Ovary (tissue), 7 donors: ENCODE measurements at regions not wholly inside any gene's neighbourhood (a gene's known extent, or its start where the extent isn't known, plus 50 kb on each side); places are given as distances from the start of the nearest gene placed in this dataset.

Source experiments
- DNase-seq, 5 donors: peaks; one replicate each; pipeline ENCODE4 v3.0.0-alpha.2; 2019 to 2020
- H3K27ac ChIP-seq, 2 donors: fragments of 200-600 bp; one replicate each; pipeline versions ENCODE4 v1.5.1 to v1.8.0; 2019 to 2022
- H3K27me3 ChIP-seq: fragments of 200-600 bp; one replicate; pipeline ENCODE4 v1.8.0; 2022
- H3K36me3 ChIP-seq: fragments of 200-600 bp; sonication (generic); one replicate; pipeline ENCODE4 v1.5.1; 2019
- H3K4me1 ChIP-seq: one replicate; pipeline ENCODE4 v1.8.1; 2013; ENCODE audit warnings: mild to moderate bottlenecking, moderate library complexity; ENCODE audit not compliant: insufficient read depth
- H3K4me3 ChIP-seq: fragments of 200-600 bp; sonication (generic); one replicate; pipeline ENCODE4 v1.5.1; 2017
- H3K9me3 ChIP-seq, 2 donors: fragments of 200-600 bp in 1 of 2; sonication (generic) in 1 of 2; one replicate each; pipeline versions ENCODE4 v1.5.1 to v1.8.1; 2013 to 2019; ENCODE audit warnings: mild to moderate bottlenecking in 1 of 2, moderate library complexity in 1 of 2
- EP300 ChIP-seq: sonication (generic); formaldehyde crosslinking; IDR thresholded peaks from one replicate; pipeline ENCODE4 v1.6.1; 2017; ENCODE audit warnings: antibody characterized with exemption
- POLR2A ChIP-seq: fragments of 450-650 bp; IDR thresholded peaks from one replicate; pipeline ENCODE4 v1.6.1; 2017; ENCODE audit warnings: antibody characterized with exemption, mild to moderate bottlenecking, moderate library complexity
- WGBS, 3 donors: extraction: QIAGEN DNeasy Blood & Tissue Kit in 1 of 3; methylation state at CpG; one replicate each; pipeline versions ENCODE4 v1.1.5 to v1.1.7; 2013 to 2017; 5-methylcytosine and 5-hydroxymethylcytosine counted together
- intact Hi-C, 4 donors: fragments of 100-400 bp; cut with DNase I; formaldehyde crosslinking; loops; one replicate each; pipeline versions ENCODE4 v1.11.0 to v1.15.1; 2022 to 2023
- TF ChIP-seq, protein P1 (sequence below), 3 donors: fragments of 450-650 bp in 2 of 3; fragments of 200-600 bp in 1 of 3; IDR thresholded peaks; one replicate each; pipeline versions ENCODE4 v1.5.1 to v1.8.0; 2016 to 2022; ENCODE audit warnings: antibody characterized with exemption in 3 of 3, mild to moderate bottlenecking in 1 of 3
- donor health status: DM: no; HTN: no; CAD: no; lungs with moderate emphysema.
- donor health status: DM: no; HTN: no; CAD: no.
- donor health status: Bipolar disorder and iron deficiency.
- donor health status: DM: no; HTN: no; CAD: no.
- donor health status: DM: yes; HTN: yes; CAD: no.

- Histone ChIP-seq H3K9me3 (no peaks in the 10 kb centered on the region), H3K27ac (no peak overlapping the region)
- WGBS, 3 donors, result 27 to 65% (median 45%) methylated on average over 1 of the region's 1 CpG
Measured at GRCh38 chr1:81708250-81708649, 92.5 kb upstream of the ADGRL2 start.

DNA sequence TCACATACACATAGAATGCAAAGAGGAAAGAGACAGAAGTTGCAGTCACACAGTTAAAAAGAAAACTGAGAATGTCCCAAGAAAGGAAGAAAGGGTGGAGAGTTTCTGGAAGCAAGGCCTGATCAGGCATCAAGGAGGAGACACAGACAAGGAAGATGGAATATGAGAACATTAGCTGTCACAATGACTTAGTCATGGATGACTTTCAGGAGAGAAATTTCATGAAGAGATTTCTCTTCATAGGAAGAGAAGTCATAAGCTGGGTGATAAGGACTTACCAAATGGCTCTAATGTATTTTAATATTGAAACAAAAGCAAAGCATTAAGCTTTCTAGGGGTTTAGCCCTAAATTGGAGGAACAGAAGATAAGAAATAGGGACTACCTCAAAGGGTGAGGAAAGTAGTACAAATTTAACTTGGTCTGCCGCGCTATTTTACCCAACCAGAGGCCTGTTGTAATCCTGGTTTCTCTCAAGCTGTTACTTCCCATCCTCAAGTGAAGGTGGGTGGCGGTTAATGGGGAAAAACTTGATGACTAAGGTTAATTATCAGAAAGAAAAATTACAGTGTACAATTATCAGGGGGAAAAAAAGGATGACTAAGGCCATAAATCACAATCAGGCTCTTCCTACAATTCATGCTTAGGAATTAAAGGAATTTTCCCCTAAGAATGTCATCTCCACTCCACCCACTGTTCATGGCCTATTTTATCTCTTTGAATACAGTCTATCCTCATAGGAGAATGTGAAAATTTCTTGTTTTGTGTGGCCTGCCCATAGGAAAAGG, 93.9 kb upstream of the ADGRL2 start:
- TF ChIP-seq POLR2A (no peak), EP300 (no peak)
- TF ChIP-seq, protein P1, sequence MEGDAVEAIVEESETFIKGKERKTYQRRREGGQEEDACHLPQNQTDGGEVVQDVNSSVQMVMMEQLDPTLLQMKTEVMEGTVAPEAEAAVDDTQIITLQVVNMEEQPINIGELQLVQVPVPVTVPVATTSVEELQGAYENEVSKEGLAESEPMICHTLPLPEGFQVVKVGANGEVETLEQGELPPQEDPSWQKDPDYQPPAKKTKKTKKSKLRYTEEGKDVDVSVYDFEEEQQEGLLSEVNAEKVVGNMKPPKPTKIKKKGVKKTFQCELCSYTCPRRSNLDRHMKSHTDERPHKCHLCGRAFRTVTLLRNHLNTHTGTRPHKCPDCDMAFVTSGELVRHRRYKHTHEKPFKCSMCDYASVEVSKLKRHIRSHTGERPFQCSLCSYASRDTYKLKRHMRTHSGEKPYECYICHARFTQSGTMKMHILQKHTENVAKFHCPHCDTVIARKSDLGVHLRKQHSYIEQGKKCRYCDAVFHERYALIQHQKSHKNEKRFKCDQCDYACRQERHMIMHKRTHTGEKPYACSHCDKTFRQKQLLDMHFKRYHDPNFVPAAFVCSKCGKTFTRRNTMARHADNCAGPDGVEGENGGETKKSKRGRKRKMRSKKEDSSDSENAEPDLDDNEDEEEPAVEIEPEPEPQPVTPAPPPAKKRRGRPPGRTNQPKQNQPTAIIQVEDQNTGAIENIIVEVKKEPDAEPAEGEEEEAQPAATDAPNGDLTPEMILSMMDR (IDR thresholded peaks at IDR 0.05), result no peak
- 63 to 80% (median 64%) methylated on average over 3 of the region's 3 CpGs for WGBS, 3 donors
- no peaks in the 10 kb centered on the region for H3K36me3 ChIP-seq
- intact Hi-C loops, result no loop called here
- H3K27me3 ChIP-seq, result no peaks in the 10 kb centered on the region
- no peak overlapping the region for H3K4me3 ChIP-seq
- no peaks in the 10 kb centered on the region for H3K9me3 ChIP-seq
- no peaks in the 10 kb centered on the region for H3K4me1 ChIP-seq
- no peak overlapping the region for H3K27ac ChIP-seq
- DNase-seq, result no peak

More at GRCh38 chr1:81708250-81708649, 92.5 kb upstream of the ADGRL2 start:
- Histone ChIP-seq H3K27me3 (no peaks in the 10 kb centered on the region), H3K4me3 (no peak overlapping the region), H3K4me1 (no peaks in the 10 kb centered on the region), H3K36me3 (no peaks in the 10 kb centered on the region)
- no peak for DNase-seq
- intact Hi-C loops, result no loop called here
- TF ChIP-seq POLR2A (no peak), EP300 (no peak)
- TF ChIP-seq, protein P1 (IDR thresholded peaks at IDR 0.05), result no peak

- intact Hi-C loops, result no loop called here
- 95 to 97% (median 95%) methylated on average over 5 of the region's 5 CpGs for WGBS, 3 donors
- Histone ChIP-seq H3K36me3 (no peaks in the 10 kb centered on the region), H3K9me3 (no peaks in the 10 kb centered on the region), H3K4me1 (no peaks in the 10 kb centered on the region), H3K27ac (no peak overlapping the region), H3K27me3 (no peaks in the 10 kb centered on the region), H3K4me3 (no peak overlapping the region)
- TF ChIP-seq POLR2A (no peak), EP300 (no peak)
- TF ChIP-seq, protein P1 (IDR thresholded peaks at IDR 0.05), result no peak
- DNase-seq, result no peak
Measured at GRCh38 chr1:81703756-81704463, 96.8 kb upstream of the ADGRL2 start.

DNA sequence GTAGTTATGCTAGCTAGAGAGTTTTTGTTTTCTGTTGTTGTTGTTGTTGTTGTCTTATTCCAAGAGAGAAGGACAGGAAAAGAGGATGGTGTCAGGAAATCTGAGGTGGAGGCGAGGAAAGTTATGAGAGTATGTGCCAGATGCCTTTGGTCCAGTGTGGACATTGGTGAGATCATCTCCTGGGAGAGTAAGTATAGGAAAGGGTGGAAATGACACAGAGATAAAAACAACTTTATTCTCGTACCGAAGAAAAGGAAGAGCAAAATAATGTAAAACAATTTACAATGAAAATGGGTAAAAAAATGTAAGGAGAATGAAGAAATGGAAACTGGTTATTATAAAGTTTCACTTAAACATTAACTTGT, 97.4 kb upstream of the ADGRL2 start:
- intact Hi-C loops, result no loop called here
- H3K36me3 ChIP-seq, result no peaks in the 10 kb centered on the region
- DNase-seq, result no peak
- 30 to 41% (median 33%) methylated on average over 3 of the region's 3 CpGs for WGBS, 3 donors
- TF ChIP-seq EP300, result no peak
- TF ChIP-seq POLR2A, result no peak
- TF ChIP-seq, protein P1 (IDR thresholded peaks at IDR 0.05), result no peak
- H3K27ac ChIP-seq, result no peak overlapping the region
- no peaks in the 10 kb centered on the region for H3K9me3 ChIP-seq
- H3K4me3 ChIP-seq, result no peak overlapping the region
- no peaks in the 10 kb centered on the region for H3K4me1 ChIP-seq
- H3K27me3 ChIP-seq, result no peaks in the 10 kb centered on the region
